ENCODE measurements at regions not wholly inside any gene's neighbourhood (a gene's known extent, or its start where the extent isn't known, plus 50 kb on each side); places are given as distances from the start of the nearest gene placed in this dataset.

GRCh38 chr10:88168171-88169036 is 305.0 kb downstream of the PTEN start:
- Histone ChIP-seq H3K27me3 (ENCODE audit: control insufficient read depth, insufficient read depth, low read length) (no peaks in the 10 kb centered on the region), H3K36me3 (ENCODE audit: control insufficient read depth, insufficient read depth, low read length) (no peaks in the 10 kb centered on the region), H3K4me3 (ENCODE audit: low read depth, low read length) (no peak overlapping the region)
- FAIRE-seq (no peak), DNase-seq (ENCODE audit: low read depth) (no peak)
- TF ChIP-seq CTCF (IDR thresholded peaks at IDR 0.05; ENCODE audit: insufficient read depth, low read length, severe bottlenecking), result no peak

DNA sequence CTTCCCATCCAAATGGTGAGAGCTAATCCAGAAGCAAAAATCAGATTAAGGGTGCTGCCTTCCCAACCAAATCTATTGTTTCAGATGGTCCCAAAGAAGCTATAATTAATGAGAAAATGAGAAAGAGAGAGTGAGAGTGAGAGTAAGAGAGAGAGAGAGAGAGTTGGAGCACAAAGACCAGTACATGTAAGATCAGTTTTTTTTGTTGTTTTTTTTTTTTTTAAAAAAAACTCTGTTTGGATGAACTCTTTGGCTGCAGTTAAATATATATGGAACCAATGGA is 305.6 kb downstream of the PTEN start:
- Histone ChIP-seq H3K4me3 (ENCODE audit: low read depth, low read length) (no peak overlapping the region), H3K36me3 (ENCODE audit: control insufficient read depth, insufficient read depth, low read length) (no peaks in the 10 kb centered on the region), H3K27me3 (ENCODE audit: control insufficient read depth, insufficient read depth, low read length) (no peaks in the 10 kb centered on the region)
- DNase-seq (ENCODE audit: low read depth) (no peak), FAIRE-seq (no peak)
- no peak for TF ChIP-seq CTCF (IDR thresholded peaks at IDR 0.05; ENCODE audit: insufficient read depth, low read length, severe bottlenecking)

DNA sequence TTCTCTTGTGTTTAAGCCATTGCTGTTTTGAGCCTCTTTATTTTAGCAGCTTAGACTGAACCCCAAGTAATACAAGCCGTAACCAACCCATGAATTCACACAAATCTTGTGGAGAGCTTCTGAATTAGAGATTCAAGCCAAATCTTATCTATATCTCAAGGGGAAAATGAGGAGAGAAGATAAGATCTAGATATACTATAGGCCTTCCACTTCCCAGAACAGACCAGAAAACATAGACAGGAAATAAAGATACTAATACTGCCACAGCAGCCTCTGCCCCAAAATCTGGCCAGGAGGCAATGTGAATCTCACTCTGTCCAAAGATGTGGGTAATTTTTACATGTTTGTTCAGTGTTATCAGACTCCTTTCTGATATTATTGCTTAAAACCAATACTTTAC is 307.2 kb downstream of the PTEN start:
- no peak for TF ChIP-seq CTCF (IDR thresholded peaks at IDR 0.05; ENCODE audit: insufficient read depth, low read length, severe bottlenecking)
- Histone ChIP-seq H3K27me3 (ENCODE audit: control insufficient read depth, insufficient read depth, low read length) (no peaks in the 10 kb centered on the region), H3K36me3 (ENCODE audit: control insufficient read depth, insufficient read depth, low read length) (no peaks in the 10 kb centered on the region), H3K4me3 (ENCODE audit: low read depth, low read length) (no peak overlapping the region)
- DNase-seq (ENCODE audit: low read depth), result no peak
- FAIRE-seq, result peak; percentile 28

DNA sequence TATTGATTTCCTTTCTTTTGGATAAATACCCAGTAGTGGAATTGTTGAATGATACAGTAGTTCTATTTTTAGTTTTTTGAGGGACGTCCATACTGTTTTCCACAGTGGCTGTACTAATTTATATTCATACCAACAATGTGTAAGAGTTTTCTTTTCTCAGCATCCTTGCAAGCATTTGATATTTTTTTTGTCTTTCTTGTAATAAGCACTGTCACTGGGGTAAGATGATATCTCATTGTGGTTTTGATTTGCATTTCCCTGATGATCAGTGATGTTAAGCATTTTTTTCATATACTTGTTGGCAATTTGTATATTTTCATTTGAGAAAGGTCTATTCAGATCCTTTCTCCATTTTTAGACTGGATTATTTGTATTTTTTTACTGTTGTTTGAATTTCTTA is 308.7 kb downstream of the PTEN start:
- no peak for TF ChIP-seq CTCF (IDR thresholded peaks at IDR 0.05; ENCODE audit: insufficient read depth, low read length, severe bottlenecking)
- Histone ChIP-seq H3K27me3 (ENCODE audit: control insufficient read depth, insufficient read depth, low read length) (no peaks in the 10 kb centered on the region), H3K36me3 (ENCODE audit: control insufficient read depth, insufficient read depth, low read length) (no peaks in the 10 kb centered on the region), H3K4me3 (ENCODE audit: low read depth, low read length) (no peak overlapping the region)
- FAIRE-seq, result no peak
- no peak for DNase-seq (ENCODE audit: low read depth)

DNA sequence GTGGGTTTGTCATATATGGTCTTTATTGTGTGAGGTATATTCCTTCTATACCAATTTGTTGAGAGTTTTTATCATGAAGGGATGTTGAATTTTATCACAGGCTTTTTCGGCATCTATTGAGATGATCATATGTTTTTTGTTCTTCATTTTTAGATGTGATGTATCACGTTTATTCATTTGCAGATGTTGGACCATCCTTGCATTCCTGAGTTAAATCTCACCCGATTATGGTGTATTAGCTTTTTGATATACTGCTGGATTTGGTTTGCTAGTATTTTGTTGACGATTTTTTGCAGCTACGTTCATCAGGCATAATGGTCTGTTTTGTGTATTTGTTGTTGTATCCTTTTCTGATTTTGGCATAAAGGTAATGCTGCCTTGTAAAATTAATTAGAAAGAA is 311.0 kb downstream of the PTEN start:
- DNase-seq (ENCODE audit: low read depth), result no peak
- TF ChIP-seq CTCF (IDR thresholded peaks at IDR 0.05; ENCODE audit: insufficient read depth, low read length, severe bottlenecking), result no peak

GRCh38 chr10:88178758-88179157 is 315.3 kb downstream of the PTEN start:
- Histone ChIP-seq H3K4me3 (ENCODE audit: low read depth, low read length) (no peak overlapping the region), H3K27me3 (ENCODE audit: control insufficient read depth, insufficient read depth, low read length) (no peaks in the 10 kb centered on the region), H3K36me3 (ENCODE audit: control insufficient read depth, insufficient read depth, low read length) (no peaks in the 10 kb centered on the region)
- peak; percentile 18 for FAIRE-seq
- TF ChIP-seq CTCF (IDR thresholded peaks at IDR 0.05; ENCODE audit: insufficient read depth, low read length, severe bottlenecking), result no peak
- no peak for DNase-seq (ENCODE audit: low read depth)

More for the DNA sequence above, 311.0 kb downstream of the PTEN start:
- Histone ChIP-seq H3K36me3 (ENCODE audit: control insufficient read depth, insufficient read depth, low read length) (no peaks in the 10 kb centered on the region), H3K27me3 (ENCODE audit: control insufficient read depth, insufficient read depth, low read length) (no peaks in the 10 kb centered on the region), H3K4me3 (ENCODE audit: low read depth, low read length) (no peak overlapping the region)
- no peak for FAIRE-seq
